Type B pancreatic cell (in vitro differentiated cells): ENCODE measurements at regions not wholly inside any gene's neighbourhood (a gene's known extent, or its start where the extent isn't known, plus 50 kb on each side); places are given as distances from the start of the nearest gene placed in this dataset.

Experiments used
- DNase-seq: peaks from one replicate; pipeline ENCODE4 v3.0.0; 2021; ENCODE audit warnings: mixed read lengths; ENCODE audit not compliant: unreplicated experiment; ENCODE audit errors: extremely low spot score
- H3K27ac Mint-ChIP-seq: 2 replicates; pipeline ENCODE4 v1.8.0; 2021; ENCODE audit warnings: mild to moderate bottlenecking, mixed read lengths
- H3K27me3 Mint-ChIP-seq: 2 replicates; pipeline ENCODE4 v1.8.0; 2021; ENCODE audit warnings: mixed read lengths
- H3K36me3 Mint-ChIP-seq: 2 replicates; pipeline ENCODE4 v1.8.0; 2021; ENCODE audit warnings: mixed read lengths
- H3K4me1 Mint-ChIP-seq: one replicate; pipeline ENCODE4 v1.8.0; 2021; ENCODE audit warnings: mixed read lengths; ENCODE audit not compliant: unreplicated experiment
- H3K4me3 Mint-ChIP-seq: 2 replicates; pipeline ENCODE4 v1.8.0; 2021; ENCODE audit warnings: mild to moderate bottlenecking, mixed read lengths
- H3K9me3 Mint-ChIP-seq: 2 replicates; pipeline ENCODE4 v1.8.0; 2021; ENCODE audit warnings: mixed read lengths
- TF ChIP-seq, protein P1 (sequence below): fragments of 200-600 bp; sonication (generic); conservative IDR thresholded peaks from 2 replicates; pipeline ENCODE4 v1.5.0; 2021; ENCODE audit warnings: antibody characterized with exemption, mild to moderate bottlenecking

GRCh38 chrX:38970074-38970473, 168.8 kb downstream of the MID1IP1 start:
- TF ChIP-seq, protein P1, sequence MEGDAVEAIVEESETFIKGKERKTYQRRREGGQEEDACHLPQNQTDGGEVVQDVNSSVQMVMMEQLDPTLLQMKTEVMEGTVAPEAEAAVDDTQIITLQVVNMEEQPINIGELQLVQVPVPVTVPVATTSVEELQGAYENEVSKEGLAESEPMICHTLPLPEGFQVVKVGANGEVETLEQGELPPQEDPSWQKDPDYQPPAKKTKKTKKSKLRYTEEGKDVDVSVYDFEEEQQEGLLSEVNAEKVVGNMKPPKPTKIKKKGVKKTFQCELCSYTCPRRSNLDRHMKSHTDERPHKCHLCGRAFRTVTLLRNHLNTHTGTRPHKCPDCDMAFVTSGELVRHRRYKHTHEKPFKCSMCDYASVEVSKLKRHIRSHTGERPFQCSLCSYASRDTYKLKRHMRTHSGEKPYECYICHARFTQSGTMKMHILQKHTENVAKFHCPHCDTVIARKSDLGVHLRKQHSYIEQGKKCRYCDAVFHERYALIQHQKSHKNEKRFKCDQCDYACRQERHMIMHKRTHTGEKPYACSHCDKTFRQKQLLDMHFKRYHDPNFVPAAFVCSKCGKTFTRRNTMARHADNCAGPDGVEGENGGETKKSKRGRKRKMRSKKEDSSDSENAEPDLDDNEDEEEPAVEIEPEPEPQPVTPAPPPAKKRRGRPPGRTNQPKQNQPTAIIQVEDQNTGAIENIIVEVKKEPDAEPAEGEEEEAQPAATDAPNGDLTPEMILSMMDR, result no peak
- no peak for DNase-seq
- no peak overlapping the region for H3K27ac Mint-ChIP-seq
- no peaks in the 10 kb centered on the region for H3K27me3 Mint-ChIP-seq
- H3K4me3 Mint-ChIP-seq, result no peak overlapping the region
- H3K9me3 Mint-ChIP-seq, result no peaks in the 10 kb centered on the region
- no peaks in the 10 kb centered on the region for H3K36me3 Mint-ChIP-seq
- no peaks in the 10 kb centered on the region for H3K4me1 Mint-ChIP-seq

DNA sequence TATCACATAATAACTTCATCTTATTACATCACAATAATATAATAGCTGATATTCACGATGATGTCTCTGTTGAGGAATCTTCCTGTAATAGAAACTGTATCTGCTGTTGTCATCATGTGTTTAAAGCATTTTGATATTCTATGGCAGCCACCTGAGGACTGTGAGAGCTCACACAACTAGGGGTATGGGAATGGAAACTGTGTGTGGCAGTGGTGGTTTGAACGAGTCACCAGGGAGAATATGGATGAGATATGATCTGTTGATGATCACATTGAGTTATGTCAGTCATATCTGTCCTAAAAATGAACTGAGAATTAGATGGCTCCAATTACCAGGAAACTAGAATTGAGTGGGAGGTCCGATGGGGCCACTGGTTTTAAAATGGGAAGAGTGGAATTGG, 169.6 kb downstream of the MID1IP1 start:
- H3K27ac Mint-ChIP-seq, result no peak overlapping the region
- H3K27me3 Mint-ChIP-seq, result no peaks in the 10 kb centered on the region
- TF ChIP-seq, protein P1, result no peak
- H3K4me3 Mint-ChIP-seq, result no peak overlapping the region
- H3K9me3 Mint-ChIP-seq, result no peaks in the 10 kb centered on the region
- no peaks in the 10 kb centered on the region for H3K36me3 Mint-ChIP-seq
- no peak for DNase-seq
- H3K4me1 Mint-ChIP-seq, result no peaks in the 10 kb centered on the region

DNA sequence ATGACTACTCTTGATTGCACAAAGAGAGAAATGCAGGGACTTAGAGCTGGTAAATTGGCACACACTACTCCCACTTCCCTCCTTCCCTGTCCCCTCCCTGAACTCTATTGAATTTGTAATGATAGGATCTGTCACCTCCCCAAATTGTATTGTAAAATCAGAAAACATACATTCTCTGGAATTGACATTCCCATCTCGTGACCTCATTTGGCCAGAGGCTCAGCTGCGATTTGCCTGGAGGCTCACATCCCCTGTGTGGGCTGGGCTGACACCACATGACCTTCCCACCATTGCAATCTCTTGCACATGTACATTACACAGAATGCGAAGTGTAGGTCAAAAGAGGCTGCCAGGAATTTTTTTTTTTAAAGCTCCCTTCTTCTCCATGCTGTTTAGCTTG, 172.1 kb downstream of the MID1IP1 start:
- no peak for DNase-seq
- H3K9me3 Mint-ChIP-seq, result no peaks in the 10 kb centered on the region
- TF ChIP-seq, protein P1, result no peak
- H3K27ac Mint-ChIP-seq, result no peak overlapping the region
- no peaks in the 10 kb centered on the region for H3K4me1 Mint-ChIP-seq
- no peaks in the 10 kb centered on the region for H3K27me3 Mint-ChIP-seq
- H3K4me3 Mint-ChIP-seq, result no peak overlapping the region
- no peaks in the 10 kb centered on the region for H3K36me3 Mint-ChIP-seq

- Mint-ChIP-seq H3K9me3 (no peaks in the 10 kb centered on the region), H3K27ac (no peak overlapping the region), H3K27me3 (no peaks in the 10 kb centered on the region), H3K36me3 (no peaks in the 10 kb centered on the region), H3K4me1 (no peaks in the 10 kb centered on the region), H3K4me3 (no peak overlapping the region)
- no peak for DNase-seq
- TF ChIP-seq, protein P1, result no peak
Observed at GRCh38 chrX:38974542-38974941, 173.3 kb downstream of the MID1IP1 start.

DNA sequence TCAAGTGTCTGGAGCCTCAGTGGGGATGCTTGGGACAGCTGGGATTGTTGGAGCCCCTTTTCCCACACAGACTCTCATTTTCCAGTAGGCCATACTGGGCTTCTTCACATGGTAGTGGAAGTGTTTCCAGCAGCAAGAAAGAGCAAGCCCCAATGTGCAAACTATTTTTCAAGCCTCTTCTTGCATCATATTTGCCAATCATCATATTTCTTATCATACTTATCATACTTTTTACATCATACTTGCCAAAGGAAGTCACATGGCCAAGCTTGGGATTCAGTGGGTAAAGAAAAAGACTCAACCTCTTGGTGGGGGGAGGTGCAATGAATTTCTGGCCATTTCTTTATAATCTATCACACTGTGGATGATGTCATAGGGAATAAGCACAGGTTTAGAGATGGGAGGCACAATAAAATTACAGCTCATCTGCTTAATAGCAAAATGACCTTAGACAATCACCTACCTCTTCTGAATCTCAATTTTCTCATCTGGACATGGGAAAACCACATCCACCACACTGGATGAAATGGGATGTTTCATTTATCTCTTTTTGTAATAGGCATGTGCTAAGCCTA, 174.2 kb downstream of the MID1IP1 start:
- H3K27me3 Mint-ChIP-seq, result no peaks in the 10 kb centered on the region
- no peaks in the 10 kb centered on the region for H3K36me3 Mint-ChIP-seq
- TF ChIP-seq, protein P1, result no peak
- H3K4me1 Mint-ChIP-seq, result no peaks in the 10 kb centered on the region
- no peak overlapping the region for H3K4me3 Mint-ChIP-seq
- H3K27ac Mint-ChIP-seq, result no peak overlapping the region
- H3K9me3 Mint-ChIP-seq, result no peaks in the 10 kb centered on the region
- no peak for DNase-seq

- Mint-ChIP-seq H3K27ac (no peak overlapping the region), H3K36me3 (no peaks in the 10 kb centered on the region), H3K27me3 (no peaks in the 10 kb centered on the region), H3K9me3 (peaks cover 8% of the 10 kb centered on the region), H3K4me3 (no peak overlapping the region), H3K4me1 (no peaks in the 10 kb centered on the region)
- TF ChIP-seq, protein P1, result no peak
- no peak for DNase-seq
Observed at GRCh38 chrX:38982370-38982769, 181.1 kb downstream of the MID1IP1 start.
